Testis (tissue), 2 donors: ENCODE measurements at regions not wholly inside any gene's neighbourhood (a gene's known extent, or its start where the extent isn't known, plus 50 kb on each side); places are given as distances from the start of the nearest gene placed in this dataset.

ENCODE experiments used
- CTCF ChIP-seq, 3 experiments: fragments of 450-650 bp in 2 of 3; fragments of 200-600 bp in 1 of 3; sonication (generic) in 1 of 3; IDR thresholded peaks; one replicate each; pipeline ENCODE4 v1.5.1; 2016 to 2019; ENCODE audit warnings: antibody characterized with exemption in 3 of 3, mild to moderate bottlenecking in 2 of 3, moderate library complexity in 1 of 3
- POLR2A ChIP-seq: fragments of 450-650 bp; IDR thresholded peaks from one replicate; pipeline ENCODE4 v1.6.1; 2017; ENCODE audit warnings: antibody characterized with exemption, mild to moderate bottlenecking, moderate library complexity

- TF ChIP-seq CTCF (IDR thresholded peaks at IDR 0.05) (no peak), POLR2A (no peak)
These were observed 832.8 kb downstream of the RNF144A start for GRCh38 chr2:7749895-7750559.
